Psoas muscle (tissue), 7 donors: ENCODE measurements at regions not wholly inside any gene's neighbourhood (a gene's known extent, or its start where the extent isn't known, plus 50 kb on each side); places are given as distances from the start of the nearest gene placed in this dataset.

Source experiments
- ATAC-seq, 4 donors: fragments of 200-7000 bp; cut with Tn5 transposase; one replicate each; pipeline ENCODE4 v1.9.1; 2020; ENCODE audit warnings: moderate library complexity in 3 of 4, mild to moderate bottlenecking in 2 of 4
- DNase-seq, 2 donors: peaks; one replicate each; pipeline ENCODE4 v3.0.0-alpha.2; 2020
- H3K27ac ChIP-seq: fragments of 200-600 bp; one replicate; pipeline ENCODE4 v1.8.0; 2022
- H3K27me3 ChIP-seq, 3 donors: fragments of 200-600 bp in 1 of 3; one replicate each; pipeline versions ENCODE4 v1.6.1 to v1.8.0; 2013 to 2022; ENCODE audit warnings: low read length in 2 of 3, mild to moderate bottlenecking in 2 of 3, moderate library complexity in 1 of 3; ENCODE audit not compliant: insufficient read depth in 3 of 3
- H3K36me3 ChIP-seq, 2 donors: fragments of 200-600 bp in 1 of 2; one replicate each; pipeline versions ENCODE4 v1.6.1 to v1.8.0; 2013 to 2022; ENCODE audit warnings: low read depth in 1 of 2, mild to moderate bottlenecking in 1 of 2, moderate library complexity in 1 of 2; ENCODE audit not compliant: insufficient read depth in 1 of 2
- H3K4me1 ChIP-seq: fragments of 200-600 bp; one replicate; pipeline ENCODE4 v1.8.0; 2022
- H3K4me3 ChIP-seq: fragments of 200-600 bp; one replicate; pipeline ENCODE4 v1.8.0; 2022; ENCODE audit warnings: mild to moderate bottlenecking
- H3K9me3 ChIP-seq: fragments of 200-600 bp; one replicate; pipeline ENCODE4 v1.8.0; 2022
- WGBS, 3 donors: extraction: QIAGEN DNeasy Blood & Tissue Kit; methylation state at CpG; one replicate each; pipeline versions ENCODE4 v1.1.6 to v1.1.7; 2013; 5-methylcytosine and 5-hydroxymethylcytosine counted together
- intact Hi-C, 2 donors: fragments of 100-400 bp; cut with DNase I; formaldehyde crosslinking; loops; one replicate each; pipeline versions ENCODE4 v1.11.0 to v1.14.2; 2022
- TF ChIP-seq, protein P1 (sequence below): fragments of 200-600 bp; IDR thresholded peaks from one replicate; pipeline ENCODE4 v1.8.0; 2022; ENCODE audit warnings: antibody characterized with exemption
- donor health status: healthy with polysubstance abuse.
- donor health status: DM: no; HTN: no; CAD: no; lungs with moderate emphysema.
- donor health status: Bipolar disorder and iron deficiency.
- donor health status: healthy.
- donor health status: DM: yes; HTN: yes; CAD: no.
- donor health status: DM: no; HTN: no; CAD: no.
- donor health status: DM: yes; HTN: yes; CAD: no.

DNA sequence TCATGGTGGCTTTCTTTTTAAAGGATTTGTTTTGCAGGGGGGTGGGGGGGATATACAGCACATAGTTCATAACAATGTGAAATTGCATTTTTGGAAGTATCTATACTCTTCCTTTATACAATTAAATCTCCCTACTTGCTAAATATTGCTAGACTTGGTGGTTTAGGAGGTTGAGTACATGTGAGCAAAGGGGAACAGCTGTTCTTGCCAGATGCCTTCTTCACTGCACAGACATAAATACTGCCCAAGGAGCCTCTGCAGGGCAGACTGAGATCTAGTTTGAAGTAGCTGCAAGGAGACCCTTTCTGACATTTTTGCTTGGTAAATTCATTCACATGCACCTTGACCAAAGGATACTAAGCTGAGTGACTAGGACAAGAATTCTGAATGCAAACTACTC is 228.6 kb upstream of the IL12A start:
- Histone ChIP-seq H3K9me3 (no peaks in the 10 kb centered on the region), H3K27ac (no peak overlapping the region), H3K4me3 (no peak overlapping the region), H3K36me3 (no peaks in the 10 kb centered on the region), H3K27me3 (peaks cover 0 to 17% (median 0%) of the 10 kb centered on the region in 3 donors), H3K4me1 (peaks cover 9% of the 10 kb centered on the region)
- ATAC-seq = no peak
- TF ChIP-seq, protein P1, sequence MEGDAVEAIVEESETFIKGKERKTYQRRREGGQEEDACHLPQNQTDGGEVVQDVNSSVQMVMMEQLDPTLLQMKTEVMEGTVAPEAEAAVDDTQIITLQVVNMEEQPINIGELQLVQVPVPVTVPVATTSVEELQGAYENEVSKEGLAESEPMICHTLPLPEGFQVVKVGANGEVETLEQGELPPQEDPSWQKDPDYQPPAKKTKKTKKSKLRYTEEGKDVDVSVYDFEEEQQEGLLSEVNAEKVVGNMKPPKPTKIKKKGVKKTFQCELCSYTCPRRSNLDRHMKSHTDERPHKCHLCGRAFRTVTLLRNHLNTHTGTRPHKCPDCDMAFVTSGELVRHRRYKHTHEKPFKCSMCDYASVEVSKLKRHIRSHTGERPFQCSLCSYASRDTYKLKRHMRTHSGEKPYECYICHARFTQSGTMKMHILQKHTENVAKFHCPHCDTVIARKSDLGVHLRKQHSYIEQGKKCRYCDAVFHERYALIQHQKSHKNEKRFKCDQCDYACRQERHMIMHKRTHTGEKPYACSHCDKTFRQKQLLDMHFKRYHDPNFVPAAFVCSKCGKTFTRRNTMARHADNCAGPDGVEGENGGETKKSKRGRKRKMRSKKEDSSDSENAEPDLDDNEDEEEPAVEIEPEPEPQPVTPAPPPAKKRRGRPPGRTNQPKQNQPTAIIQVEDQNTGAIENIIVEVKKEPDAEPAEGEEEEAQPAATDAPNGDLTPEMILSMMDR = no peak
- intact Hi-C loops = loop anchor here in 1 of 2 donors (5.0 kb wide), 2 partner anchors 48 to 438 kb away; no protein-coding TSS in a partner anchor
- DNase-seq = no peak

DNA sequence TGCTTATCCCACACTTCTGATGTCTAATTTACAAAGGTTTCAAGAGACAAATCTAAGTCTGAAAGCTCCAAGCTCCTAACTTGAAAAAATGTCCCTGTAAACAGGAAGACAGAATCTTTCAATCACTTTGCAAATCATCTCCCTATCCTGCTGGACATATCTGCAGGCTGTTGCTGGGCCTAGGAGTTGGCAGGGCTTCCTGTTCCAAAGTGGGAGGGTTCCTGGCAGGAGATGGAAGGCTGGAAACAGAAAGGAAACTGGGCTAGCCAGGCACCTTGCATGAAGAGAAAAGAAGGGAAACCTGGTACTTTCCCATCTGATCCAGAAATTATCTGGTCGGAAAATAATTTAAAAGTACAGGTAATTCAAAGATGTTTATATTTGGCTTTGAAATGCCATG is 227.3 kb upstream of the IL12A start:
- no peaks in the 10 kb centered on the region for H3K9me3 ChIP-seq
- peaks cover 0 to 25% (median 0%) of the 10 kb centered on the region in 3 donors for H3K27me3 ChIP-seq
- TF ChIP-seq, protein P1 = no peak
- WGBS, 3 donors = 50 to 77% (median 59%) methylated on average over 1 of the region's 1 CpG
- intact Hi-C loops = loop anchor here in 1 of 2 donors (5.0 kb wide), 2 partner anchors 49 to 439 kb away; no protein-coding TSS in a partner anchor
- H3K4me1 ChIP-seq = peaks cover 15% of the 10 kb centered on the region
- H3K4me3 ChIP-seq = no peak overlapping the region
- ATAC-seq (no peak), DNase-seq (no peak)
- H3K27ac ChIP-seq = no peak overlapping the region
- H3K36me3 ChIP-seq = no peaks in the 10 kb centered on the region

DNA sequence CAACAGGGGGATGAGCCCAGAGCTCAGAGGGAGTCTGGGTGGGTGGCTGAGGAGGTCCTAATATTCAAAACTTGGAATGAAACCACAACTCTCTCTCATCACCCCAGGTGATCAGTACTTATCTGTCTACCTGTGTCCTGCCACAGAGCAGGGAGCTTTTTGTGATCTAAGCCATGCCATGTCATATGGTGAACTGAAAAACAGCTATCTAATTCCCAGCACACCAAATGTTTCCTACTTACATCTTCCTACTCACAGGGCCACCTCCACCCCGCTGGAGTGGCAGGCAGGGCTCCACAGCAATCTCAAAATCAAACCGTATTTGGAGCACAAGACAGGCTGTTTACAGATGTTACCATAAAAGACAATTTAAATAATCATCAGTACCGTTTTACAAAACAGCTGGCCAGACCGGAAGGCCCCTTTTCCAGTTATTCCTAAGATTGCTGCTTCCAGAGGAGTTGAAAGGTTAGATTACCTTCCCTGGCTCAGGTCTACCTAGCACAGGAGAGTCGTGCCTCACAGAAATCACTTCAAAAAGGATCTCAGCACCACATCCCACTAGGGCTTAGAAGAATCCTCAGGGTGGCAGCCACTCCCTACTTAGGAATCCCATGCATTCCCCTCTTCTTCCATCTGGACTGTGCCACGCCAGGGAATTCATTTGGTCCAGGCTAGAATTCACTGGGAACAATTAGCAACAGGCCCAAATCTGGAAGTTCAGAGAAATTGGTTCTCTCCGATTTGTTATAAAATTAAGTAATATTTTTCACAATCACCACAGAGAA is 226.6 kb upstream of the IL12A start:
- Histone ChIP-seq H3K4me1 (peaks cover 15% of the 10 kb centered on the region), H3K27ac (peak overlapping the region; percentile 86), H3K36me3 (no peaks in the 10 kb centered on the region), H3K4me3 (peak overlapping the region; percentile 82), H3K9me3 (no peaks in the 10 kb centered on the region), H3K27me3 (peaks cover 0 to 30% (median 0%) of the 10 kb centered on the region in 3 donors)
- intact Hi-C loops = loop anchor here in 1 of 2 donors (5.0 kb wide), 2 partner anchors 50 to 440 kb away; no protein-coding TSS in a partner anchor
- WGBS, 3 donors = 70 to 75% (median 72%) methylated on average over 7 of the region's 7 CpGs
- TF ChIP-seq, protein P1 = no peak
- DNase-seq (no peak), ATAC-seq (no peak)

DNA sequence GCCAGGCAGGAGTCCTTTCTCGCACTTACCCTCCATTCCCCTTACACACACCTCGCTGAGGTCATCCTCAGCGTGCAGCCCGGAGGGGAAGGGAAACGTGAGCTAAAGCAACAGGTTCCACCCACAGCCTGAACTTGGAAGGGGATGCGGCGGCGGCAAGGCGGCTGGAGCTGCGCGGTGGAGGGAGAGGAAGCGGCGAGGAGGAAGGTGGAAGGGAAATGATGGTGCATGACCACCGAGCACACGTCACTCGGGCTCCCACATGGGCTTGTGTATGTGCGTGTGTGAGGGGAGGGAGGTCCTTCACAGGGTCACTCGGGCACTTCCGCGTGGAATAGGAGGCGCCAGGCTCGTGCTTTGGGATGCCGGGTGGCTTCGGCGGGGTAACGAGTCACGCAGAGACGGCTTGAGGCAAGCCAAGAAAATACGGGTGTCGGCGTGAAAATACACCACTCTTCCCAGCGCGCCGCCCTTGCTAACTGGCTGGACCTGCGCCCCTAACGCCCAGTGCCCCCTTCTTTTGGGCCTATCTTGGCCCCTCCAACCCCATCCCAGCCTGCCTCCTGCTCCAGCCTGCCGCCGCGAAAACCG is 225.5 kb upstream of the IL12A start:
- H3K9me3 ChIP-seq = no peaks in the 10 kb centered on the region
- ATAC-seq (peak; percentile 24 to 50 (median 38)), DNase-seq (peak; percentile 65 to 76)
- TF ChIP-seq, protein P1 = no peak
- H3K27me3 ChIP-seq = peaks cover 0 to 41% (median 0%) of the 10 kb centered on the region in 3 donors
- H3K27ac ChIP-seq = peak overlapping the region; percentile 86
- WGBS, 3 donors = 2 to 3% (median 2%) methylated on average over 34 to 40 of the region's 40 CpGs
- intact Hi-C loops = loop anchor here in 1 of 2 donors (5.0 kb wide), 2 partner anchors 51 to 441 kb away; no protein-coding TSS in a partner anchor
- peaks cover 15% of the 10 kb centered on the region for H3K4me1 ChIP-seq
- no peaks in the 10 kb centered on the region for H3K36me3 ChIP-seq
- H3K4me3 ChIP-seq = peak overlapping the region; percentile 82
